HCT116 (cell line): ENCODE measurements at regions not wholly inside any gene's neighbourhood (a gene's known extent, or its start where the extent isn't known, plus 50 kb on each side); places are given as distances from the start of the nearest gene placed in this dataset.

Source experiments
- ATAC-seq: fragments of 200-7000 bp; cut with Tn5 transposase; 2 replicates; pipeline ENCODE4 v1.9.1; 2020; ENCODE audit warnings: mild to moderate bottlenecking, moderate library complexity
- BruUV-seq: library from RNA; stranded (reverse); fragments of 400-500 nt; replicated peaks from 2 replicates; lab custom pipeline; 2021; lab: Mats Ljungman, UMichigan
- CTCF ChIA-PET: fragments of 300-600 bp; sonication (Branson Sonifier 250); formaldehyde crosslinking; loops from one replicate; lab custom pipeline; 2021; ENCODE audit warnings: antibody characterized with exemption; lab: Charles Lee
- POLR2A ChIA-PET: fragments of 300-600, 350-600 bp; sonication (Branson Sonifier 250); formaldehyde crosslinking; loops from one replicate; lab custom pipeline; 2021; ENCODE audit warnings: antibody characterized with exemption; lab: Charles Lee
- RAD21 ChIA-PET, 2 experiments: fragments of 300-600 bp; sonication (Branson Sonifier 250); formaldehyde crosslinking; loops; one replicate each; lab custom pipeline; 2023; ENCODE audit warnings: low total read pairs in 2 of 2; ENCODE audit not compliant: uncharacterized antibody in 2 of 2, unreplicated experiment in 2 of 2, low non-redundant PET in 1 of 2; lab: Charles Lee
- DNase-seq: peaks from one replicate; pipeline ENCODE4 v3.0.0-alpha.2; 2010; ENCODE audit warnings: low read depth, low spot score
- H2AFZ ChIP-seq: fragments of 200-600 bp; shearing (Covaris generic), sonication (generic); 2 replicates; pipeline ENCODE4 v1.6.1; 2017; ENCODE audit warnings: low read depth, mixed run types, mixed read lengths, antibody characterized with exemption, low read length; ENCODE audit not compliant: poor library complexity, severe bottlenecking
- H3K27ac ChIP-seq: 2 replicates; pipeline ENCODE4 v1.5.1; 2012; ENCODE audit warnings: low read depth, low read length
- H3K27me3 ChIP-seq: fragments of 200-600 bp; sonication (generic); 2 replicates; pipeline ENCODE4 v1.6.1; 2016; ENCODE audit warnings: mixed run types, low read length, mixed read lengths; ENCODE audit not compliant: insufficient read depth
- H3K36me3 ChIP-seq, 2 experiments: fragments of 200-500 bp in 1 of 2; fragments of 200-600 bp in 1 of 2; sonication (Bioruptor generic) in 1 of 2; sonication (generic) in 1 of 2; 2 replicates each; pipeline versions ENCODE4 v1.5.1 to v1.6.1; 2014 to 2016; ENCODE audit warnings: low read length in 2 of 2, inconsistent platforms in 1 of 2, mixed read lengths in 1 of 2, mixed run types in 1 of 2; ENCODE audit not compliant: insufficient read depth in 2 of 2, control insufficient read depth in 1 of 2
- H3K4me1 ChIP-seq, 2 experiments: fragments of 200-600 bp in 1 of 2; sonication (generic) in 1 of 2; 2 replicates each; pipeline versions ENCODE4 v1.5.1 to v1.6.1; 2012 to 2017; ENCODE audit warnings: low read length in 2 of 2, inconsistent platforms in 1 of 2, mild to moderate bottlenecking in 1 of 2, mixed read lengths in 1 of 2, mixed run types in 1 of 2, moderate library complexity in 1 of 2; ENCODE audit not compliant: insufficient read depth in 2 of 2, control insufficient read depth in 1 of 2
- H3K4me2 ChIP-seq: fragments of 200-600 bp; sonication (generic); 2 replicates; pipeline ENCODE4 v1.6.1; 2017; ENCODE audit warnings: mixed run types, low read length, mixed read lengths
- H3K4me3 ChIP-seq, 2 experiments: fragments of 200-600 bp in 1 of 2; sonication (generic) in 1 of 2; replicated peaks in 1 of 2; 2 replicates each; pipeline ENCODE4 v1.5.1; 2011 to 2016; ENCODE audit warnings: low read length in 2 of 2, control low read depth in 1 of 2, low read depth in 1 of 2, mild to moderate bottlenecking in 1 of 2, mixed read lengths in 1 of 2, mixed run types in 1 of 2
- H3K79me2 ChIP-seq: fragments of 200-600 bp; sonication (generic); 2 replicates; pipeline ENCODE4 v1.6.1; 2017; ENCODE audit warnings: mild to moderate bottlenecking, mixed run types, low read length, moderate library complexity, mixed read lengths; ENCODE audit not compliant: insufficient read depth
- H3K9ac ChIP-seq: fragments of 200-600 bp; sonication (generic); 2 replicates; pipeline ENCODE4 v1.6.1; 2016; ENCODE audit warnings: low read length, mixed read lengths
- H3K9me2 ChIP-seq: fragments of 200-600 bp; sonication (generic), shearing (Covaris generic); 2 replicates; pipeline ENCODE4 v1.6.1; 2017; ENCODE audit warnings: mixed run types, mild to moderate bottlenecking, moderate library complexity; ENCODE audit not compliant: insufficient read depth
- H3K9me3 ChIP-seq, 2 experiments: fragments of 200-500 bp in 1 of 2; fragments of 200-600 bp in 1 of 2; sonication (Bioruptor generic) in 1 of 2; sonication (generic) in 1 of 2; 2 replicates each; pipeline ENCODE4 v1.6.1; 2014 to 2017; ENCODE audit warnings: low read length in 2 of 2, mixed read lengths in 2 of 2, inconsistent platforms in 1 of 2, low read depth in 1 of 2, mild to moderate bottlenecking in 1 of 2, mixed run types in 1 of 2, moderate library complexity in 1 of 2; ENCODE audit not compliant: control insufficient read depth in 1 of 2, insufficient read depth in 1 of 2
- H4K20me1 ChIP-seq: fragments of 200-600 bp; sonication (generic), shearing (Covaris generic); 2 replicates; pipeline ENCODE4 v1.6.1; 2017; ENCODE audit warnings: mixed run types, mild to moderate bottlenecking, moderate library complexity; ENCODE audit not compliant: insufficient read depth
- CBX3 ChIP-seq: IDR thresholded peaks from 2 replicates; pipeline ENCODE4 v1.6.1; 2012; ENCODE audit warnings: low read depth
- CEBPB ChIP-seq: IDR thresholded peaks from 2 replicates; pipeline ENCODE4 v1.6.1; 2012; ENCODE audit warnings: low read depth
- EGR1 ChIP-seq: IDR thresholded peaks from 2 replicates; pipeline ENCODE4 v1.6.1; 2012; ENCODE audit warnings: low read depth
- ELF1 ChIP-seq: IDR thresholded peaks from 2 replicates; pipeline ENCODE4 v1.6.1; 2012; ENCODE audit warnings: low read depth, borderline replicate concordance
- EZH2 ChIP-seq: fragments of 200-600 bp; sonication (generic); IDR thresholded peaks from 2 replicates; pipeline ENCODE4 v1.6.1; 2017; ENCODE audit warnings: antibody characterized with exemption, mixed run types
- JUND ChIP-seq: IDR thresholded peaks from 2 replicates; pipeline ENCODE4 v1.6.1; 2012
- MAX ChIP-seq: IDR thresholded peaks from 2 replicates; pipeline ENCODE4 v1.6.1; 2012
- POLR2A ChIP-seq: IDR thresholded peaks from 2 replicates; pipeline ENCODE4 v1.7.0; 2011; ENCODE audit warnings: borderline replicate concordance; ENCODE audit not compliant: insufficient read depth, insufficient read length; ENCODE audit errors: extremely low read depth
- POLR2AphosphoS5 ChIP-seq: IDR thresholded peaks from 2 replicates; pipeline ENCODE4 v1.6.1; 2011; ENCODE audit warnings: mild to moderate bottlenecking, low read depth, low read length, moderate library complexity
- RAD21 ChIP-seq: IDR thresholded peaks from 2 replicates; pipeline ENCODE4 v1.6.1; 2012; ENCODE audit warnings: low read depth, mild to moderate bottlenecking
- SIN3A ChIP-seq: IDR thresholded peaks from 2 replicates; pipeline ENCODE4 v1.6.1; 2012; ENCODE audit warnings: low read depth
- SP1 ChIP-seq: IDR thresholded peaks from 2 replicates; pipeline ENCODE4 v1.6.1; 2012; ENCODE audit warnings: low read depth
- YY1 ChIP-seq: IDR thresholded peaks from 2 replicates; pipeline ENCODE4 v1.6.1; 2011; ENCODE audit warnings: low read length, low read depth, moderate library complexity, mild to moderate bottlenecking; ENCODE audit not compliant: insufficient replicate concordance; ENCODE audit errors: extremely low read depth
- ZBTB33 ChIP-seq: IDR thresholded peaks from 2 replicates; pipeline ENCODE4 v1.6.1; 2011; ENCODE audit warnings: mild to moderate bottlenecking, low read length, moderate library complexity; ENCODE audit not compliant: insufficient replicate concordance; ENCODE audit errors: extremely low read depth
- ZFX ChIP-seq: fragments of 450-650 bp; IDR thresholded peaks from 2 replicates; pipeline ENCODE4 v1.6.1; 2017
- ZNF274 ChIP-seq: fragments of 200-500 bp; sonication (Bioruptor generic); IDR thresholded peaks from 2 replicates; pipeline ENCODE4 v1.6.1; 2014; ENCODE audit warnings: mild to moderate bottlenecking, low read depth, low read length, inconsistent platforms
- intact Hi-C: fragments of 100-400 bp; cut with micrococcal nuclease; formaldehyde crosslinking; loops from 2 replicates; pipeline ENCODE4 v1.10.0; 2022
- TF ChIP-seq, protein P1 (sequence below): IDR thresholded peaks from 2 replicates; pipeline ENCODE4 v1.6.1; 2012
- TF ChIP-seq, protein P2 (sequence below): IDR thresholded peaks from 2 replicates; pipeline ENCODE4 v1.6.1; 2012; ENCODE audit warnings: low read depth

GRCh38 chr11:92302770-92303169 lies 78.2 kb downstream of the FAT3 start:
- Histone ChIP-seq H4K20me1 (no peaks in the 10 kb centered on the region), H3K27ac (no peak overlapping the region), H3K9me2 (no peaks in the 10 kb centered on the region), H3K9ac (no peak overlapping the region), H3K4me1 (no peaks in the 10 kb centered on the region), H3K9me3 (peaks cover 0 to 11% of the 10 kb centered on the region in 2 experiments; a peak in 2 of 4 replicates), H3K36me3 (no peaks in the 10 kb centered on the region), H3K79me2 (no peaks in the 10 kb centered on the region), H3K4me3 (no peak overlapping the region), H2AFZ (no peak overlapping the region), H3K4me2 (no peak overlapping the region), H3K27me3 (no peaks in the 10 kb centered on the region)
- no TSS peak for BruUV-seq
- ChIA-PET POLR2A (no interaction called here), RAD21 (no interaction called here), CTCF (no interaction called here)
- no peak for TF ChIP-seq POLR2A
- TF ChIP-seq EZH2 = no peak
- no peak for TF ChIP-seq ELF1
- TF ChIP-seq, protein P1, sequence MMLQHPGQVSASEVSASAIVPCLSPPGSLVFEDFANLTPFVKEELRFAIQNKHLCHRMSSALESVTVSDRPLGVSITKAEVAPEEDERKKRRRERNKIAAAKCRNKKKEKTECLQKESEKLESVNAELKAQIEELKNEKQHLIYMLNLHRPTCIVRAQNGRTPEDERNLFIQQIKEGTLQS = no peak
- no peak for TF ChIP-seq POLR2AphosphoS5
- no peak for TF ChIP-seq SIN3A
- TF ChIP-seq CBX3 = no peak
- no peak for TF ChIP-seq ZNF274
- no peak for TF ChIP-seq MAX
- no peak for TF ChIP-seq YY1
- TF ChIP-seq ZBTB33 = no peak
- no peak for TF ChIP-seq CEBPB
- no peak for TF ChIP-seq ZFX
- TF ChIP-seq RAD21 = no peak
- TF ChIP-seq JUND = no peak
- no peak for TF ChIP-seq SP1
- TF ChIP-seq, protein P2, sequence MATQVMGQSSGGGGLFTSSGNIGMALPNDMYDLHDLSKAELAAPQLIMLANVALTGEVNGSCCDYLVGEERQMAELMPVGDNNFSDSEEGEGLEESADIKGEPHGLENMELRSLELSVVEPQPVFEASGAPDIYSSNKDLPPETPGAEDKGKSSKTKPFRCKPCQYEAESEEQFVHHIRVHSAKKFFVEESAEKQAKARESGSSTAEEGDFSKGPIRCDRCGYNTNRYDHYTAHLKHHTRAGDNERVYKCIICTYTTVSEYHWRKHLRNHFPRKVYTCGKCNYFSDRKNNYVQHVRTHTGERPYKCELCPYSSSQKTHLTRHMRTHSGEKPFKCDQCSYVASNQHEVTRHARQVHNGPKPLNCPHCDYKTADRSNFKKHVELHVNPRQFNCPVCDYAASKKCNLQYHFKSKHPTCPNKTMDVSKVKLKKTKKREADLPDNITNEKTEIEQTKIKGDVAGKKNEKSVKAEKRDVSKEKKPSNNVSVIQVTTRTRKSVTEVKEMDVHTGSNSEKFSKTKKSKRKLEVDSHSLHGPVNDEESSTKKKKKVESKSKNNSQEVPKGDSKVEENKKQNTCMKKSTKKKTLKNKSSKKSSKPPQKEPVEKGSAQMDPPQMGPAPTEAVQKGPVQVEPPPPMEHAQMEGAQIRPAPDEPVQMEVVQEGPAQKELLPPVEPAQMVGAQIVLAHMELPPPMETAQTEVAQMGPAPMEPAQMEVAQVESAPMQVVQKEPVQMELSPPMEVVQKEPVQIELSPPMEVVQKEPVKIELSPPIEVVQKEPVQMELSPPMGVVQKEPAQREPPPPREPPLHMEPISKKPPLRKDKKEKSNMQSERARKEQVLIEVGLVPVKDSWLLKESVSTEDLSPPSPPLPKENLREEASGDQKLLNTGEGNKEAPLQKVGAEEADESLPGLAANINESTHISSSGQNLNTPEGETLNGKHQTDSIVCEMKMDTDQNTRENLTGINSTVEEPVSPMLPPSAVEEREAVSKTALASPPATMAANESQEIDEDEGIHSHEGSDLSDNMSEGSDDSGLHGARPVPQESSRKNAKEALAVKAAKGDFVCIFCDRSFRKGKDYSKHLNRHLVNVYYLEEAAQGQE = no peak
- TF ChIP-seq EGR1 = no peak
- intact Hi-C loops = no loop called here
- DNase-seq = no peak
- ATAC-seq = no peak
